ENCODE measurements at regions not wholly inside any gene's neighbourhood (a gene's known extent, or its start where the extent isn't known, plus 50 kb on each side); places are given as distances from the start of the nearest gene placed in this dataset.

DNA sequence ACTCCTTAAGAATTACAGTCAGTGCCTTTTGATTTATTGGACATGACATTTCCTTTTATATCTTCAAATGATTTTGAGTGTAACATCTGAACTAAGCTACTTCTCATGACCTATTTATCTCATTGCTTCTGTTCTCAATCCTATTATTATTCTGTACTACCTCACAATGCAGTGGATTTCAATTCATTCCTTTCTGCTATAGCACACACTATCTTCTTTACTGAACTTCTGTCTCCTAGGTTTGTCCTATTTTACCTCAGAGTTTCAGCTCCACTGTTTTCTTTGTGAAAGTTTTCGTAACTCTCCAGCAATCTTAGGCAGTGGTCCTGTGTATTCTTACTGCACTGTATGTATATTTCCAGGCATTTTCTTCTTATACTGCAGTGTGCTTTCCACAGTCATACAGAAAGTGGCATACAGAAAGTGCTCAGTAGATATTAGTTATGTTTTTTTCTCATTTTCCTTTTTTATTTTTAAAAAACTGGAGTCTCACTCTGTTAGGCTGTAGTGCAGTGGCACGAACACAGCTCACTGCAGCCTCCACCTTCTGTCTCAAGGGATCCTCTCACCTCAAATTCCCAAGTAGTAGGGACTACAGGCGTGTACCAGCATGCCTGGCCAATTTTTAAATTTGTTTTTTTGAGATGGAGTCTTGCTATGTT lies 368.6 kb upstream of the RGS6 start:
- TF ChIP-seq, protein P1, sequence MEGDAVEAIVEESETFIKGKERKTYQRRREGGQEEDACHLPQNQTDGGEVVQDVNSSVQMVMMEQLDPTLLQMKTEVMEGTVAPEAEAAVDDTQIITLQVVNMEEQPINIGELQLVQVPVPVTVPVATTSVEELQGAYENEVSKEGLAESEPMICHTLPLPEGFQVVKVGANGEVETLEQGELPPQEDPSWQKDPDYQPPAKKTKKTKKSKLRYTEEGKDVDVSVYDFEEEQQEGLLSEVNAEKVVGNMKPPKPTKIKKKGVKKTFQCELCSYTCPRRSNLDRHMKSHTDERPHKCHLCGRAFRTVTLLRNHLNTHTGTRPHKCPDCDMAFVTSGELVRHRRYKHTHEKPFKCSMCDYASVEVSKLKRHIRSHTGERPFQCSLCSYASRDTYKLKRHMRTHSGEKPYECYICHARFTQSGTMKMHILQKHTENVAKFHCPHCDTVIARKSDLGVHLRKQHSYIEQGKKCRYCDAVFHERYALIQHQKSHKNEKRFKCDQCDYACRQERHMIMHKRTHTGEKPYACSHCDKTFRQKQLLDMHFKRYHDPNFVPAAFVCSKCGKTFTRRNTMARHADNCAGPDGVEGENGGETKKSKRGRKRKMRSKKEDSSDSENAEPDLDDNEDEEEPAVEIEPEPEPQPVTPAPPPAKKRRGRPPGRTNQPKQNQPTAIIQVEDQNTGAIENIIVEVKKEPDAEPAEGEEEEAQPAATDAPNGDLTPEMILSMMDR (IDR thresholded peaks at IDR 0.05): no peak
- TF ChIP-seq POLR2A (IDR thresholded peaks at IDR 0.05) (no peak), POLR2AphosphoS5 (IDR thresholded peaks at IDR 0.05) (no peak), EP300 (IDR thresholded peaks at IDR 0.05) (no peak)

All from sigmoid colon (tissue), 4 donors.